ENCODE measurements at regions not wholly inside any gene's neighbourhood (a gene's known extent, or its start where the extent isn't known, plus 50 kb on each side); places are given as distances from the start of the nearest gene placed in this dataset.
"Not testable (repeated sequence)": the region's sequence is repeated elsewhere in the genome, so short reads cannot be mapped to it uniquely, and the experiment has no call there.

- TF ChIP-seq CTCF (IDR thresholded peaks at IDR 0.05; ENCODE audit: low read depth, low read length) = no peak
- no peak for DNase-seq (ENCODE audit: low read depth in 2 of 2)
- no peak overlapping the region for H3K4me3 ChIP-seq (replicated peaks in 1 of 2; ENCODE audit: low read depth in 2 of 2, low read length in 2 of 2)
These were observed 158.6 kb upstream of the KBTBD8 start for GRCh38 chr3:66839508-66839907.

- not testable (repeated sequence) for DNase-seq (ENCODE audit: low read depth in 2 of 2); H3K4me3 ChIP-seq (replicated peaks in 1 of 2; ENCODE audit: low read depth in 2 of 2, low read length in 2 of 2)
These were observed 155.2 kb upstream of the KBTBD8 start for GRCh38 chr3:66842761-66843464.

GRCh38 chr3:66851894-66852613, 146.1 kb upstream of the KBTBD8 start:
- no peak overlapping the region for H3K4me3 ChIP-seq (replicated peaks in 1 of 2; ENCODE audit: low read depth in 2 of 2, low read length in 2 of 2)
- DNase-seq (ENCODE audit: low read depth in 2 of 2) = no peak
- TF ChIP-seq CTCF (IDR thresholded peaks at IDR 0.05; ENCODE audit: low read depth, low read length) = no peak

GRCh38 chr3:66854601-66855151, 143.4 kb upstream of the KBTBD8 start:
- TF ChIP-seq CTCF (IDR thresholded peaks at IDR 0.05; ENCODE audit: low read depth, low read length) = no peak
- no peak for DNase-seq (ENCODE audit: low read depth in 2 of 2)
- H3K4me3 ChIP-seq (replicated peaks in 1 of 2; ENCODE audit: low read depth in 2 of 2, low read length in 2 of 2) = no peak overlapping the region

GRCh38 chr3:66856533-66856932, 141.6 kb upstream of the KBTBD8 start:
- DNase-seq (ENCODE audit: low read depth in 2 of 2) = no peak
- no peak overlapping the region for H3K4me3 ChIP-seq (replicated peaks in 1 of 2; ENCODE audit: low read depth in 2 of 2, low read length in 2 of 2)
- TF ChIP-seq CTCF (IDR thresholded peaks at IDR 0.05; ENCODE audit: low read depth, low read length) = no peak

- no peak for TF ChIP-seq CTCF (IDR thresholded peaks at IDR 0.05; ENCODE audit: low read depth, low read length)
- H3K4me3 ChIP-seq (replicated peaks in 1 of 2; ENCODE audit: low read depth in 2 of 2, low read length in 2 of 2) = no peak overlapping the region
- no peak for DNase-seq (ENCODE audit: low read depth in 2 of 2)
These were observed 139.3 kb upstream of the KBTBD8 start for GRCh38 chr3:66858656-66859381.

GRCh38 chr3:66860771-66861170, 137.3 kb upstream of the KBTBD8 start:
- DNase-seq (ENCODE audit: low read depth in 2 of 2) = no peak
- no peak overlapping the region for H3K4me3 ChIP-seq (replicated peaks in 1 of 2; ENCODE audit: low read depth in 2 of 2, low read length in 2 of 2)
- TF ChIP-seq CTCF (IDR thresholded peaks at IDR 0.05; ENCODE audit: low read depth, low read length) = no peak

Measured in cardiac fibroblast (primary cell).